WTC11 (cell line): ENCODE measurements at regions not wholly inside any gene's neighbourhood (a gene's known extent, or its start where the extent isn't known, plus 50 kb on each side); places are given as distances from the start of the nearest gene placed in this dataset.

ENCODE experiments used
- ZNF232 ChIP-seq: sonication (generic); formaldehyde crosslinking; IDR thresholded peaks from 2 replicates; pipeline ENCODE4 v1.8.0; 2022; ENCODE audit warnings: mild to moderate bottlenecking, missing genetic modification reagents
- TF ChIP-seq, protein P1 (sequence below): fragments of 200-600 bp; IDR thresholded peaks from 2 replicates; pipeline ENCODE4 v1.8.0; 2022; ENCODE audit warnings: antibody characterized with exemption
- TF ChIP-seq, protein P2 (sequence below): sonication (generic); formaldehyde crosslinking; IDR thresholded peaks from 2 replicates; pipeline ENCODE4 v1.8.1; 2023; ENCODE audit warnings: mild to moderate bottlenecking, missing genetic modification reagents, moderate library complexity
- TF ChIP-seq, protein P3 (sequence below): sonication (generic); formaldehyde crosslinking; IDR thresholded peaks from 2 replicates; pipeline ENCODE4 v1.8.0; 2022; ENCODE audit warnings: mild to moderate bottlenecking, missing genetic modification reagents

DNA sequence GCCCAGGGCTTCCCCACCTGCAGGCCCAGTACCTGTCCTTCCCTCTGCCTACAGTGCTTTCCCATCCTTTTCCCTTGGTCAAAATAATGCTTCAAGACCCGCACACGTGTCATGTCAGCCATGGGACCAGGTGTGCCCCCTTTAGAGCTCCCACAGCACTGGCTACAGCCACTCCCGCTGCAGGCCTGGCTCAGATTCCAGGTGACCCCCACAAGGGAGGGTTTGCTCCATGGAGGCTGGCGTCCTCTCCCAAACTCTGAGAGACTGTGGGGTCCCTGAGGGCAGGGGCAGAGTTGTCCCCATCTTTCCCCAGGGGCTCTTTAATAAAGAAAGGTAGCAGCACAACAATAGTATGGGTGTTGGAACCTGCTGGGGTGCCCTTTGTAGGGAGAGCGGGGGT is 66.4 kb upstream of the RUNX3 start:
- TF ChIP-seq, protein P1, sequence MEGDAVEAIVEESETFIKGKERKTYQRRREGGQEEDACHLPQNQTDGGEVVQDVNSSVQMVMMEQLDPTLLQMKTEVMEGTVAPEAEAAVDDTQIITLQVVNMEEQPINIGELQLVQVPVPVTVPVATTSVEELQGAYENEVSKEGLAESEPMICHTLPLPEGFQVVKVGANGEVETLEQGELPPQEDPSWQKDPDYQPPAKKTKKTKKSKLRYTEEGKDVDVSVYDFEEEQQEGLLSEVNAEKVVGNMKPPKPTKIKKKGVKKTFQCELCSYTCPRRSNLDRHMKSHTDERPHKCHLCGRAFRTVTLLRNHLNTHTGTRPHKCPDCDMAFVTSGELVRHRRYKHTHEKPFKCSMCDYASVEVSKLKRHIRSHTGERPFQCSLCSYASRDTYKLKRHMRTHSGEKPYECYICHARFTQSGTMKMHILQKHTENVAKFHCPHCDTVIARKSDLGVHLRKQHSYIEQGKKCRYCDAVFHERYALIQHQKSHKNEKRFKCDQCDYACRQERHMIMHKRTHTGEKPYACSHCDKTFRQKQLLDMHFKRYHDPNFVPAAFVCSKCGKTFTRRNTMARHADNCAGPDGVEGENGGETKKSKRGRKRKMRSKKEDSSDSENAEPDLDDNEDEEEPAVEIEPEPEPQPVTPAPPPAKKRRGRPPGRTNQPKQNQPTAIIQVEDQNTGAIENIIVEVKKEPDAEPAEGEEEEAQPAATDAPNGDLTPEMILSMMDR: no peak
- TF ChIP-seq, protein P2, sequence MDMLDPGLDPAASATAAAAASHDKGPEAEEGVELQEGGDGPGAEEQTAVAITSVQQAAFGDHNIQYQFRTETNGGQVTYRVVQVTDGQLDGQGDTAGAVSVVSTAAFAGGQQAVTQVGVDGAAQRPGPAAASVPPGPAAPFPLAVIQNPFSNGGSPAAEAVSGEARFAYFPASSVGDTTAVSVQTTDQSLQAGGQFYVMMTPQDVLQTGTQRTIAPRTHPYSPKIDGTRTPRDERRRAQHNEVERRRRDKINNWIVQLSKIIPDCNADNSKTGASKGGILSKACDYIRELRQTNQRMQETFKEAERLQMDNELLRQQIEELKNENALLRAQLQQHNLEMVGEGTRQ (CRISPR knock-in tag): no peak
- TF ChIP-seq, protein P3, sequence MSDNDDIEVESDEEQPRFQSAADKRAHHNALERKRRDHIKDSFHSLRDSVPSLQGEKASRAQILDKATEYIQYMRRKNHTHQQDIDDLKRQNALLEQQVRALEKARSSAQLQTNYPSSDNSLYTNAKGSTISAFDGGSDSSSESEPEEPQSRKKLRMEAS (CRISPR knock-in tag): no peak
- TF ChIP-seq ZNF232 (CRISPR knock-in tag): no peak
